HCT116 (cell line): ENCODE measurements at regions not wholly inside any gene's neighbourhood (a gene's known extent, or its start where the extent isn't known, plus 50 kb on each side); places are given as distances from the start of the nearest gene placed in this dataset.

Source experiments
- ATAC-seq: fragments of 200-7000 bp; cut with Tn5 transposase; 2 replicates; pipeline ENCODE4 v1.9.1; 2020; ENCODE audit warnings: mild to moderate bottlenecking, moderate library complexity
- BruUV-seq: library from RNA; stranded (reverse); fragments of 400-500 nt; replicated peaks from 2 replicates; lab custom pipeline; 2021; lab: Mats Ljungman, UMichigan
- CTCF ChIA-PET: fragments of 300-600 bp; sonication (Branson Sonifier 250); formaldehyde crosslinking; loops from one replicate; lab custom pipeline; 2021; ENCODE audit warnings: antibody characterized with exemption; lab: Charles Lee
- POLR2A ChIA-PET: fragments of 300-600, 350-600 bp; sonication (Branson Sonifier 250); formaldehyde crosslinking; loops from one replicate; lab custom pipeline; 2021; ENCODE audit warnings: antibody characterized with exemption; lab: Charles Lee
- RAD21 ChIA-PET, 2 experiments: fragments of 300-600 bp; sonication (Branson Sonifier 250); formaldehyde crosslinking; loops; one replicate each; lab custom pipeline; 2023; ENCODE audit warnings: low total read pairs in 2 of 2; ENCODE audit not compliant: uncharacterized antibody in 2 of 2, unreplicated experiment in 2 of 2, low non-redundant PET in 1 of 2; lab: Charles Lee
- DNase-seq: peaks from one replicate; pipeline ENCODE4 v3.0.0-alpha.2; 2010; ENCODE audit warnings: low read depth, low spot score
- H2AFZ ChIP-seq: fragments of 200-600 bp; shearing (Covaris generic), sonication (generic); 2 replicates; pipeline ENCODE4 v1.6.1; 2017; ENCODE audit warnings: low read depth, mixed run types, mixed read lengths, antibody characterized with exemption, low read length; ENCODE audit not compliant: poor library complexity, severe bottlenecking
- H3K27ac ChIP-seq: 2 replicates; pipeline ENCODE4 v1.5.1; 2012; ENCODE audit warnings: low read depth, low read length
- H3K27me3 ChIP-seq: fragments of 200-600 bp; sonication (generic); 2 replicates; pipeline ENCODE4 v1.6.1; 2016; ENCODE audit warnings: mixed run types, low read length, mixed read lengths; ENCODE audit not compliant: insufficient read depth
- H3K36me3 ChIP-seq, 2 experiments: fragments of 200-500 bp in 1 of 2; fragments of 200-600 bp in 1 of 2; sonication (Bioruptor generic) in 1 of 2; sonication (generic) in 1 of 2; 2 replicates each; pipeline versions ENCODE4 v1.5.1 to v1.6.1; 2014 to 2016; ENCODE audit warnings: low read length in 2 of 2, inconsistent platforms in 1 of 2, mixed read lengths in 1 of 2, mixed run types in 1 of 2; ENCODE audit not compliant: insufficient read depth in 2 of 2, control insufficient read depth in 1 of 2
- H3K4me1 ChIP-seq, 2 experiments: fragments of 200-600 bp in 1 of 2; sonication (generic) in 1 of 2; 2 replicates each; pipeline versions ENCODE4 v1.5.1 to v1.6.1; 2012 to 2017; ENCODE audit warnings: low read length in 2 of 2, inconsistent platforms in 1 of 2, mild to moderate bottlenecking in 1 of 2, mixed read lengths in 1 of 2, mixed run types in 1 of 2, moderate library complexity in 1 of 2; ENCODE audit not compliant: insufficient read depth in 2 of 2, control insufficient read depth in 1 of 2
- H3K4me2 ChIP-seq: fragments of 200-600 bp; sonication (generic); 2 replicates; pipeline ENCODE4 v1.6.1; 2017; ENCODE audit warnings: mixed run types, low read length, mixed read lengths
- H3K4me3 ChIP-seq, 2 experiments: fragments of 200-600 bp in 1 of 2; sonication (generic) in 1 of 2; replicated peaks in 1 of 2; 2 replicates each; pipeline ENCODE4 v1.5.1; 2011 to 2016; ENCODE audit warnings: low read length in 2 of 2, control low read depth in 1 of 2, low read depth in 1 of 2, mild to moderate bottlenecking in 1 of 2, mixed read lengths in 1 of 2, mixed run types in 1 of 2
- H3K79me2 ChIP-seq: fragments of 200-600 bp; sonication (generic); 2 replicates; pipeline ENCODE4 v1.6.1; 2017; ENCODE audit warnings: mild to moderate bottlenecking, mixed run types, low read length, moderate library complexity, mixed read lengths; ENCODE audit not compliant: insufficient read depth
- H3K9ac ChIP-seq: fragments of 200-600 bp; sonication (generic); 2 replicates; pipeline ENCODE4 v1.6.1; 2016; ENCODE audit warnings: low read length, mixed read lengths
- H3K9me2 ChIP-seq: fragments of 200-600 bp; sonication (generic), shearing (Covaris generic); 2 replicates; pipeline ENCODE4 v1.6.1; 2017; ENCODE audit warnings: mixed run types, mild to moderate bottlenecking, moderate library complexity; ENCODE audit not compliant: insufficient read depth
- H3K9me3 ChIP-seq, 2 experiments: fragments of 200-500 bp in 1 of 2; fragments of 200-600 bp in 1 of 2; sonication (Bioruptor generic) in 1 of 2; sonication (generic) in 1 of 2; 2 replicates each; pipeline ENCODE4 v1.6.1; 2014 to 2017; ENCODE audit warnings: low read length in 2 of 2, mixed read lengths in 2 of 2, inconsistent platforms in 1 of 2, low read depth in 1 of 2, mild to moderate bottlenecking in 1 of 2, mixed run types in 1 of 2, moderate library complexity in 1 of 2; ENCODE audit not compliant: control insufficient read depth in 1 of 2, insufficient read depth in 1 of 2
- H4K20me1 ChIP-seq: fragments of 200-600 bp; sonication (generic), shearing (Covaris generic); 2 replicates; pipeline ENCODE4 v1.6.1; 2017; ENCODE audit warnings: mixed run types, mild to moderate bottlenecking, moderate library complexity; ENCODE audit not compliant: insufficient read depth
- CBX3 ChIP-seq: IDR thresholded peaks from 2 replicates; pipeline ENCODE4 v1.6.1; 2012; ENCODE audit warnings: low read depth
- CTCF ChIP-seq, 3 experiments: fragments of 200-600 bp in 1 of 3; sonication (generic) in 1 of 3; IDR thresholded peaks in 2 of 3; conservative IDR thresholded peaks in 1 of 3; 2 replicates each; pipeline ENCODE4 v1.5.1; 2012 to 2017; ENCODE audit warnings: low read depth in 2 of 3, low read length in 2 of 3, antibody characterized with exemption in 1 of 3, borderline replicate concordance in 1 of 3, control low read depth in 1 of 3, mild to moderate bottlenecking in 1 of 3, mixed read lengths in 1 of 3, mixed run types in 1 of 3, moderate library complexity in 1 of 3; ENCODE audit not compliant: insufficient read depth in 1 of 3
- EGR1 ChIP-seq: IDR thresholded peaks from 2 replicates; pipeline ENCODE4 v1.6.1; 2012; ENCODE audit warnings: low read depth
- EZH2 ChIP-seq: fragments of 200-600 bp; sonication (generic); IDR thresholded peaks from 2 replicates; pipeline ENCODE4 v1.6.1; 2017; ENCODE audit warnings: antibody characterized with exemption, mixed run types
- EZH2phosphoT487 ChIP-seq: fragments of 200-600 bp; IDR thresholded peaks from 2 replicates; pipeline ENCODE4 v1.6.1; 2018; ENCODE audit warnings: antibody characterized with exemption, borderline replicate concordance
- MAX ChIP-seq: IDR thresholded peaks from 2 replicates; pipeline ENCODE4 v1.6.1; 2012
- POLR2A ChIP-seq: IDR thresholded peaks from 2 replicates; pipeline ENCODE4 v1.7.0; 2011; ENCODE audit warnings: borderline replicate concordance; ENCODE audit not compliant: insufficient read depth, insufficient read length; ENCODE audit errors: extremely low read depth
- RAD21 ChIP-seq: IDR thresholded peaks from 2 replicates; pipeline ENCODE4 v1.6.1; 2012; ENCODE audit warnings: low read depth, mild to moderate bottlenecking
- REST ChIP-seq: IDR thresholded peaks from 2 replicates; pipeline ENCODE4 v1.6.1; 2012; ENCODE audit warnings: low read depth
- SIN3A ChIP-seq: IDR thresholded peaks from 2 replicates; pipeline ENCODE4 v1.6.1; 2012; ENCODE audit warnings: low read depth
- SP1 ChIP-seq: IDR thresholded peaks from 2 replicates; pipeline ENCODE4 v1.6.1; 2012; ENCODE audit warnings: low read depth
- SRF ChIP-seq: IDR thresholded peaks from 2 replicates; pipeline ENCODE4 v1.6.1; 2012; ENCODE audit warnings: low read depth
- TCF7L2 ChIP-seq: IDR thresholded peaks from 2 replicates; pipeline ENCODE4 v1.7.0; 2011; ENCODE audit warnings: borderline replicate concordance, inconsistent platforms; ENCODE audit not compliant: insufficient read depth, insufficient read length; ENCODE audit errors: extremely low read depth
- ZNF274 ChIP-seq: fragments of 200-500 bp; sonication (Bioruptor generic); IDR thresholded peaks from 2 replicates; pipeline ENCODE4 v1.6.1; 2014; ENCODE audit warnings: mild to moderate bottlenecking, low read depth, low read length, inconsistent platforms
- intact Hi-C: fragments of 100-400 bp; cut with micrococcal nuclease; formaldehyde crosslinking; loops from 2 replicates; pipeline ENCODE4 v1.10.0; 2022
- TF ChIP-seq, protein P1 (sequence below): IDR thresholded peaks from 2 replicates; pipeline ENCODE4 v1.6.1; 2011; ENCODE audit warnings: mild to moderate bottlenecking, low read length, moderate library complexity; ENCODE audit not compliant: insufficient replicate concordance; ENCODE audit errors: extremely low read depth

GRCh38 chr3:103167850-103168249 lies 733.0 kb downstream of the ZPLD1 start (continued):
- TF ChIP-seq CTCF (IDR thresholded peaks at IDR 0.05 in 2 of 3, conservative IDR thresholded peaks at IDR 0.05 in 1 of 3; ENCODE audit: borderline replicate concordance in 1 of 3, insufficient read depth in 1 of 3, low read depth in 2 of 3, low read length in 2 of 3): no peak
- TF ChIP-seq POLR2A: no peak
- no peak for TF ChIP-seq EZH2phosphoT487

DNA sequence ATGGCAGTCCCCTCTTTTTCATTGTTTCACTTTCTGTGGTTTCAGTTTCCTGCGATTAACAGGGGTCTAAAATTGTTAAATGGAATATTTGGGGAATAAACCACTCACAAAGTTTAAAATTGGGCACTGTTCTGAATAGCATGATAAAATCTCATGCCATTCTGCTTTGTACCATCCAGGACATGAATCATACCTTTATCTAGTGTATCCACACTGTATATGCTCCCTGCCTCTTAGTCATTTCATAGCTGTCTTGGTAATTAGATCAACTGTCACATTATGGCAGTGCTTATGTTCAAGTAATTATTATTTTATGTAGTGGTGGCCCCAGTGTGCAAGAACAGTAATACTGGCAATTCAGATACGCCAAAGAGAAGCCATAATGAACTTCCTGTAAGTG lies 734.5 kb downstream of the ZPLD1 start:
- no TSS peak for BruUV-seq
- RAD21 ChIA-PET: no interaction called here
- DNase-seq: no peak
- TF ChIP-seq EZH2phosphoT487: no peak
- TF ChIP-seq ZNF274: no peak
- TF ChIP-seq SRF: no peak
- TF ChIP-seq EZH2: no peak
- no peak for TF ChIP-seq REST
- TF ChIP-seq CBX3: no peak
- TF ChIP-seq SP1: no peak
- TF ChIP-seq EGR1: no peak
- TF ChIP-seq CTCF (IDR thresholded peaks at IDR 0.05 in 2 of 3, conservative IDR thresholded peaks at IDR 0.05 in 1 of 3; ENCODE audit: borderline replicate concordance in 1 of 3, insufficient read depth in 1 of 3, low read depth in 2 of 3, low read length in 2 of 3): no peak
- TF ChIP-seq SIN3A: no peak
- no peak for TF ChIP-seq MAX
- TF ChIP-seq TCF7L2: no peak
- no peak for TF ChIP-seq RAD21
- TF ChIP-seq, protein P1, sequence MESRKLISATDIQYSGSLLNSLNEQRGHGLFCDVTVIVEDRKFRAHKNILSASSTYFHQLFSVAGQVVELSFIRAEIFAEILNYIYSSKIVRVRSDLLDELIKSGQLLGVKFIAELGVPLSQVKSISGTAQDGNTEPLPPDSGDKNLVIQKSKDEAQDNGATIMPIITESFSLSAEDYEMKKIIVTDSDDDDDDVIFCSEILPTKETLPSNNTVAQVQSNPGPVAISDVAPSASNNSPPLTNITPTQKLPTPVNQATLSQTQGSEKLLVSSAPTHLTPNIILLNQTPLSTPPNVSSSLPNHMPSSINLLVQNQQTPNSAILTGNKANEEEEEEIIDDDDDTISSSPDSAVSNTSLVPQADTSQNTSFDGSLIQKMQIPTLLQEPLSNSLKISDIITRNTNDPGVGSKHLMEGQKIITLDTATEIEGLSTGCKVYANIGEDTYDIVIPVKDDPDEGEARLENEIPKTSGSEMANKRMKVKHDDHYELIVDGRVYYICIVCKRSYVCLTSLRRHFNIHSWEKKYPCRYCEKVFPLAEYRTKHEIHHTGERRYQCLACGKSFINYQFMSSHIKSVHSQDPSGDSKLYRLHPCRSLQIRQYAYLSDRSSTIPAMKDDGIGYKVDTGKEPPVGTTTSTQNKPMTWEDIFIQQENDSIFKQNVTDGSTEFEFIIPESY: no peak

More for the DNA sequence above, 734.5 kb downstream of the ZPLD1 start:
- Histone ChIP-seq H3K4me2 (no peak overlapping the region), H3K79me2 (no peaks in the 10 kb centered on the region), H3K9me3 (no peaks in the 10 kb centered on the region), H3K27ac (no peak overlapping the region), H3K27me3 (no peaks in the 10 kb centered on the region), H2AFZ (no peak overlapping the region), H4K20me1 (no peaks in the 10 kb centered on the region), H3K4me3 (no peak overlapping the region), H3K9me2 (no peaks in the 10 kb centered on the region), H3K9ac (no peak overlapping the region), H3K4me1 (no peaks in the 10 kb centered on the region), H3K36me3 (no peaks in the 10 kb centered on the region)
- intact Hi-C loops: no loop called here
- ChIA-PET CTCF (no interaction called here), POLR2A (no interaction called here)
- ATAC-seq: no peak
